NB4 (cell line): ENCODE measurements at regions not wholly inside any gene's neighbourhood (a gene's known extent, or its start where the extent isn't known, plus 50 kb on each side); places are given as distances from the start of the nearest gene placed in this dataset.

Experiments used
- DNase-seq: peaks from one replicate; pipeline ENCODE4 v3.0.0; 2010; ENCODE audit warnings: low read depth
- H3K4me3 ChIP-seq: one replicate; pipeline ENCODE4 v1.5.1; 2011; ENCODE audit warnings: mild to moderate bottlenecking, low read depth, low read length, moderate library complexity
- CTCF ChIP-seq: IDR thresholded peaks from one replicate; pipeline ENCODE4 v1.5.1; 2012; ENCODE audit warnings: low read depth, low read length
- MAX ChIP-seq: IDR thresholded peaks from 2 replicates; pipeline ENCODE4 v1.6.1; 2011; ENCODE audit warnings: low read depth, low read length
- MYC ChIP-seq: IDR thresholded peaks from 2 replicates; pipeline ENCODE4 v1.6.1; 2011; ENCODE audit warnings: low read depth, low read length
- POLR2A ChIP-seq: IDR thresholded peaks from 2 replicates; pipeline ENCODE4 v1.6.1; 2011; ENCODE audit warnings: mild to moderate bottlenecking; ENCODE audit not compliant: insufficient read length; ENCODE audit errors: extremely low read depth

GRCh38 chr1:95983831-95984230 is 737.8 kb upstream of the PTBP2 start:
- H3K4me3 ChIP-seq: no peak overlapping the region
- no peak for DNase-seq
- TF ChIP-seq MAX (no peak), CTCF (no peak), MYC (no peak), POLR2A (no peak)

- no peak overlapping the region for H3K4me3 ChIP-seq
- no peak for DNase-seq
- no peak for TF ChIP-seq CTCF
- no peak for TF ChIP-seq MYC
- no peak for TF ChIP-seq POLR2A
- no peak for TF ChIP-seq MAX
Measured at GRCh38 chr1:95984798-95985374, 736.7 kb upstream of the PTBP2 start.

GRCh38 chr1:95990033-95990432 is 731.6 kb upstream of the PTBP2 start:
- no peak for DNase-seq
- TF ChIP-seq MAX (no peak), CTCF (no peak), MYC (no peak), POLR2A (no peak)
- H3K4me3 ChIP-seq: no peak overlapping the region

GRCh38 chr1:95991787-95992520 is 729.6 kb upstream of the PTBP2 start:
- no peak for DNase-seq
- TF ChIP-seq CTCF (no peak), MAX (no peak), MYC (no peak), POLR2A (no peak)
- no peak overlapping the region for H3K4me3 ChIP-seq

GRCh38 chr1:95994643-95995042 is 726.9 kb upstream of the PTBP2 start:
- no peak overlapping the region for H3K4me3 ChIP-seq
- DNase-seq: no peak
- TF ChIP-seq CTCF: no peak
- no peak for TF ChIP-seq POLR2A
- TF ChIP-seq MYC: no peak
- no peak for TF ChIP-seq MAX
